ENCODE measurements at regions not wholly inside any gene's neighbourhood (a gene's known extent, or its start where the extent isn't known, plus 50 kb on each side); places are given as distances from the start of the nearest gene placed in this dataset.

GRCh38 chr15:26015516-26016075, 152.5 kb upstream of the ATP10A start:
- TF ChIP-seq POLR2A (IDR thresholded peaks at IDR 0.05) = no peak
- TF ChIP-seq, protein P1, sequence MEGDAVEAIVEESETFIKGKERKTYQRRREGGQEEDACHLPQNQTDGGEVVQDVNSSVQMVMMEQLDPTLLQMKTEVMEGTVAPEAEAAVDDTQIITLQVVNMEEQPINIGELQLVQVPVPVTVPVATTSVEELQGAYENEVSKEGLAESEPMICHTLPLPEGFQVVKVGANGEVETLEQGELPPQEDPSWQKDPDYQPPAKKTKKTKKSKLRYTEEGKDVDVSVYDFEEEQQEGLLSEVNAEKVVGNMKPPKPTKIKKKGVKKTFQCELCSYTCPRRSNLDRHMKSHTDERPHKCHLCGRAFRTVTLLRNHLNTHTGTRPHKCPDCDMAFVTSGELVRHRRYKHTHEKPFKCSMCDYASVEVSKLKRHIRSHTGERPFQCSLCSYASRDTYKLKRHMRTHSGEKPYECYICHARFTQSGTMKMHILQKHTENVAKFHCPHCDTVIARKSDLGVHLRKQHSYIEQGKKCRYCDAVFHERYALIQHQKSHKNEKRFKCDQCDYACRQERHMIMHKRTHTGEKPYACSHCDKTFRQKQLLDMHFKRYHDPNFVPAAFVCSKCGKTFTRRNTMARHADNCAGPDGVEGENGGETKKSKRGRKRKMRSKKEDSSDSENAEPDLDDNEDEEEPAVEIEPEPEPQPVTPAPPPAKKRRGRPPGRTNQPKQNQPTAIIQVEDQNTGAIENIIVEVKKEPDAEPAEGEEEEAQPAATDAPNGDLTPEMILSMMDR (IDR thresholded peaks at IDR 0.05) = no peak

Measured in body of pancreas (tissue), 4 donors.